ENCODE measurements at regions not wholly inside any gene's neighbourhood (a gene's known extent, or its start where the extent isn't known, plus 50 kb on each side); places are given as distances from the start of the nearest gene placed in this dataset.

DNA sequence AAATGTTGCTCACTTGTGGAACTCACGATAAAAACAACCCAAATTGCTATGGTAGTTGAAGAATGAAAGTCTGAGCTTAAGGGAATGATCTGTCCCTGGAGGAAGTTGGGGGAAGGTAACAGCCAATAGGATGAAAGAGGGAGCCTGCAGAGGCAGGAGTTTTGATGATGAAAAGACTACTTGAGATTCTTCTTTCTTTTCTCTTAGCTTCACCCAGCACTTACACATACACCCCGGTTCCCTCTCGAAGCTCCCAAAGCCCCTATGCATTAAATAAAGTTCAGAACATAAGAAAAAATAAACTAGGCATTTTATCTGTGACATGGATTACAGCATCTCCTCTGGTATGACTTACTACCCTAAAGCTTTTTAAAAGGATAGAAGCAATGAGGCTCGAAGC, 122.9 kb upstream of the GATB start:
- Histone ChIP-seq H3K27ac (no peak overlapping the region), H3K4me3 (no peak overlapping the region), H3K4me1 (peaks cover 0 to 17% (median 0%) of the 10 kb centered on the region in 6 donors), H3K9me3 (peaks cover 0 to 6% (median 0%) of the 10 kb centered on the region in 8 donors), H3K36me3 (no peaks in the 10 kb centered on the region), H3K27me3 (replicated peaks in 1 of 7) (no peaks in the 10 kb centered on the region)
- WGBS, 5 donors: 85 to 93% (median 90%) methylated on average over 4 of the region's 4 CpGs
- intact Hi-C loops (cut with DNase I; ENCODE audit: low total_unique reads): no loop called here
- TF ChIP-seq CTCF (IDR thresholded peaks at IDR 0.05 in 8 of 11, conservative IDR thresholded peaks at IDR 0.05 in 3 of 11) (no peak), POLR2A (IDR thresholded peaks at IDR 0.05) (no peak), POLR2AphosphoS5 (IDR thresholded peaks at IDR 0.05) (no peak)
- DNase-seq: no peak

- no peak overlapping the region for H3K4me3 ChIP-seq
- H3K36me3 ChIP-seq: no peaks in the 10 kb centered on the region
- DNase-seq: no peak
- TF ChIP-seq POLR2AphosphoS5 (IDR thresholded peaks at IDR 0.05): no peak
- no peak for TF ChIP-seq CTCF (IDR thresholded peaks at IDR 0.05 in 8 of 11, conservative IDR thresholded peaks at IDR 0.05 in 3 of 11)
- TF ChIP-seq POLR2A (IDR thresholded peaks at IDR 0.05): no peak
- 74 to 79% (median 79%) methylated on average over 9 of the region's 9 CpGs for WGBS, 5 donors
- peaks cover 0 to 6% (median 0%) of the 10 kb centered on the region in 8 donors for H3K9me3 ChIP-seq
- no peak overlapping the region for H3K27ac ChIP-seq
- H3K27me3 ChIP-seq (replicated peaks in 1 of 7): no peaks in the 10 kb centered on the region
- intact Hi-C loops (cut with DNase I; ENCODE audit: low total_unique reads): no loop called here
- peaks cover 0 to 3% (median 0%) of the 10 kb centered on the region in 6 donors for H3K4me1 ChIP-seq
These were observed 121.4 kb upstream of the GATB start for GRCh38 chr4:151882072-151882803.

- Histone ChIP-seq H3K4me3 (no peak overlapping the region), H3K4me1 (no peaks in the 10 kb centered on the region), H3K27ac (no peak overlapping the region), H3K36me3 (no peaks in the 10 kb centered on the region), H3K27me3 (replicated peaks in 1 of 7) (no peaks in the 10 kb centered on the region), H3K9me3 (peaks cover 0 to under 1% (median 0%) of the 10 kb centered on the region in 8 donors)
- intact Hi-C loops (cut with DNase I; ENCODE audit: low total_unique reads): no loop called here
- DNase-seq: no peak
- 85 to 90% (median 88%) methylated on average over 11 of the region's 11 CpGs for WGBS, 5 donors
- TF ChIP-seq CTCF (IDR thresholded peaks at IDR 0.05 in 8 of 11, conservative IDR thresholded peaks at IDR 0.05 in 3 of 11) (no peak), POLR2A (IDR thresholded peaks at IDR 0.05) (no peak), POLR2AphosphoS5 (IDR thresholded peaks at IDR 0.05) (no peak)
These were observed 119.1 kb upstream of the GATB start for GRCh38 chr4:151879705-151880445.

GRCh38 chr4:151876381-151876988, 115.7 kb upstream of the GATB start:
- DNase-seq: no peak
- H3K27ac ChIP-seq: no peak overlapping the region
- intact Hi-C loops (cut with DNase I; ENCODE audit: low total_unique reads): no loop called here
- no peaks in the 10 kb centered on the region for H3K36me3 ChIP-seq
- no peaks in the 10 kb centered on the region for H3K9me3 ChIP-seq
- no peaks in the 10 kb centered on the region for H3K4me1 ChIP-seq
- no peak overlapping the region for H3K4me3 ChIP-seq
- no peaks in the 10 kb centered on the region for H3K27me3 ChIP-seq (replicated peaks in 1 of 7)
- TF ChIP-seq CTCF (IDR thresholded peaks at IDR 0.05 in 8 of 11, conservative IDR thresholded peaks at IDR 0.05 in 3 of 11): no peak
- TF ChIP-seq POLR2AphosphoS5 (IDR thresholded peaks at IDR 0.05): no peak
- no peak for TF ChIP-seq POLR2A (IDR thresholded peaks at IDR 0.05)
- 76 to 89% (median 85%) methylated on average over 3 of the region's 3 CpGs for WGBS, 5 donors
